SK-N-SH (cell line): ENCODE measurements at regions not wholly inside any gene's neighbourhood (a gene's known extent, or its start where the extent isn't known, plus 50 kb on each side); places are given as distances from the start of the nearest gene placed in this dataset.

Source experiments
- CTCF ChIA-PET: fragments of 300-600, 350-600 bp; formaldehyde crosslinking; extraction: SDS; loops from one replicate; lab custom pipeline; 2021; lab: Yijun Ruan, JAX
- POLR2A ChIA-PET: fragments of 350-600 bp; sonication (Branson Sonifier 250); formaldehyde crosslinking; extraction: SDS; loops from one replicate; lab custom pipeline; 2020; ENCODE audit warnings: antibody characterized with exemption, inconsistent platforms; lab: Yijun Ruan, JAX
- DNase-seq: peaks from one replicate; pipeline ENCODE4 v3.0.0; 2012
- H2AFZ ChIP-seq: fragments of 200-600 bp; sonication (generic); 2 replicates; pipeline ENCODE4 v1.8.1; 2016; ENCODE audit warnings: antibody characterized with exemption, mild to moderate bottlenecking, low read depth
- H3F3A ChIP-seq: fragments of 200-600 bp; sonication (generic); replicated peaks from 2 replicates; pipeline ENCODE3; 2016; ENCODE audit warnings: antibody characterized with exemption, mild to moderate bottlenecking; ENCODE audit not compliant: insufficient read depth
- H3K27ac ChIP-seq, 2 experiments: fragments of 200-500 bp in 1 of 2; fragments of 200-600 bp in 1 of 2; sonication (Bioruptor generic) in 1 of 2; sonication (generic), shearing (Covaris generic) in 1 of 2; 2 replicates each; pipeline versions ENCODE4 v1.5.1 to v1.6.1; 2014 to 2016; ENCODE audit warnings: low read depth in 2 of 2, inconsistent platforms in 1 of 2, low read length in 1 of 2, mild to moderate bottlenecking in 1 of 2, mixed read lengths in 1 of 2
- H3K27me3 ChIP-seq: fragments of 200-600 bp; sonication (generic), shearing (Covaris generic); 2 replicates; pipeline ENCODE4 v1.6.1; 2016; ENCODE audit warnings: mixed run types; ENCODE audit not compliant: insufficient read depth
- H3K36me3 ChIP-seq, 2 experiments: fragments of 200-500 bp in 1 of 2; fragments of 200-600 bp in 1 of 2; sonication (Bioruptor generic) in 1 of 2; sonication (generic) in 1 of 2; replicated peaks in 1 of 2; 2 replicates each; pipeline versions ENCODE3 to v1.5.1; 2014 to 2016; ENCODE audit warnings: low read length in 1 of 2, mild to moderate bottlenecking in 1 of 2; ENCODE audit not compliant: insufficient read depth in 2 of 2, control insufficient read depth in 1 of 2
- H3K4me1 ChIP-seq, 2 experiments: fragments of 200-500 bp in 1 of 2; fragments of 200-600 bp in 1 of 2; sonication (Bioruptor generic) in 1 of 2; sonication (generic), shearing (Covaris generic) in 1 of 2; 2 replicates each; pipeline versions ENCODE4 v1.5.1 to v1.6.1; 2014 to 2016; ENCODE audit warnings: low read depth in 1 of 2, low read length in 1 of 2, mixed run types in 1 of 2; ENCODE audit not compliant: insufficient read depth in 2 of 2, control insufficient read depth in 1 of 2
- H3K4me2 ChIP-seq: fragments of 200-600 bp; sonication (generic), shearing (Covaris generic); 2 replicates; pipeline ENCODE4 v1.6.1; 2017; ENCODE audit warnings: mixed run types
- H3K4me3 ChIP-seq, 2 experiments: fragments of 200-500 bp in 1 of 2; fragments of 200-600 bp in 1 of 2; sonication (Bioruptor generic) in 1 of 2; sonication (generic), shearing (Covaris generic) in 1 of 2; 2 replicates each; pipeline versions ENCODE4 v1.5.1 to v1.8.1; 2014 to 2016; ENCODE audit warnings: low read depth in 2 of 2, inconsistent platforms in 1 of 2, low read length in 1 of 2, mild to moderate bottlenecking in 1 of 2, mixed read lengths in 1 of 2, moderate library complexity in 1 of 2
- H3K79me2 ChIP-seq: fragments of 200-600 bp; sonication (generic); 2 replicates; pipeline ENCODE4 v1.8.1; 2017; ENCODE audit warnings: mild to moderate bottlenecking; ENCODE audit not compliant: insufficient read depth
- H3K9ac ChIP-seq: fragments of 200-600 bp; sonication (generic); 2 replicates; pipeline ENCODE4 v1.6.1; 2017; ENCODE audit warnings: mixed run types
- H3K9me2 ChIP-seq: fragments of 200-600 bp; sonication (generic); 2 replicates; pipeline ENCODE4 v1.6.1; 2017; ENCODE audit warnings: mixed run types
- H3K9me3 ChIP-seq: fragments of 200-600 bp; sonication (generic); 2 replicates; pipeline ENCODE4 v1.6.1; 2017; ENCODE audit warnings: mixed run types, mild to moderate bottlenecking, moderate library complexity
- H4K20me1 ChIP-seq: fragments of 200-600 bp; sonication (generic); 2 replicates; pipeline ENCODE4 v1.6.1; 2017; ENCODE audit warnings: mild to moderate bottlenecking, mixed run types; ENCODE audit not compliant: insufficient read depth
- CHD2 ChIP-seq: fragments of 150-350 bp; IDR thresholded peaks from 2 replicates; pipeline ENCODE4 v1.6.1; 2018; ENCODE audit warnings: low read length; ENCODE audit not compliant: partially characterized antibody
- CTCF ChIP-seq: fragments of 200-600 bp; sonication (generic); IDR thresholded peaks from 2 replicates; pipeline ENCODE4 v1.6.1; 2017; ENCODE audit warnings: antibody characterized with exemption, mild to moderate bottlenecking, moderate library complexity
- EP300 ChIP-seq, 2 experiments: IDR thresholded peaks; 2 replicates each; pipeline versions ENCODE4 v1.4.0 to v1.6.1; 2012; ENCODE audit warnings: borderline replicate concordance in 1 of 2, low read depth in 1 of 2, low read length in 1 of 2
- FOXJ3 ChIP-seq: sonication (generic); formaldehyde crosslinking; IDR thresholded peaks from 2 replicates; pipeline ENCODE4 v1.5.1; 2020; ENCODE audit warnings: mild to moderate bottlenecking, missing genetic modification reagents
- GATA2 ChIP-seq: sonication (generic); formaldehyde crosslinking; IDR thresholded peaks from 2 replicates; pipeline ENCODE4 v1.5.0; 2020; ENCODE audit warnings: mild to moderate bottlenecking, missing genetic modification reagents
- JUND ChIP-seq: IDR thresholded peaks from 2 replicates; pipeline ENCODE4 v1.4.0; 2012
- MEF2A ChIP-seq: IDR thresholded peaks from 2 replicates; pipeline ENCODE4 v1.4.0; 2012; ENCODE audit warnings: low read depth, borderline replicate concordance
- NFIC ChIP-seq: IDR thresholded peaks from 2 replicates; pipeline ENCODE4 v1.4.0; 2012; ENCODE audit warnings: borderline replicate concordance
- NRF1 ChIP-seq: IDR thresholded peaks from 2 replicates; pipeline ENCODE4 v1.6.1; 2012; ENCODE audit warnings: low read depth, mild to moderate bottlenecking, low read length
- PBX3 ChIP-seq: IDR thresholded peaks from 2 replicates; pipeline ENCODE4; 2012
- POLR2AphosphoS5 ChIP-seq: IDR thresholded peaks from 2 replicates; pipeline ENCODE4 v1.6.1; 2012; ENCODE audit warnings: low read depth, low read length
- RCOR1 ChIP-seq: fragments of 150-350 bp; IDR thresholded peaks from 2 replicates; pipeline ENCODE4 v1.6.1; 2017; ENCODE audit warnings: antibody characterized with exemption, low read length
- RXRA ChIP-seq: IDR thresholded peaks from 2 replicates; pipeline ENCODE4 v1.4.0; 2012; ENCODE audit warnings: low read depth, mild to moderate bottlenecking, borderline replicate concordance
- SIN3A ChIP-seq: IDR thresholded peaks from 2 replicates; pipeline ENCODE4 v1.6.1; 2012; ENCODE audit warnings: low read depth, mild to moderate bottlenecking, low read length, moderate library complexity, borderline replicate concordance
- SMC3 ChIP-seq: IDR thresholded peaks from 2 replicates; pipeline ENCODE4 v1.6.1; 2012; ENCODE audit warnings: low read depth, low read length, improper control_type of control experiment
- TCF12 ChIP-seq: IDR thresholded peaks from 2 replicates; pipeline ENCODE4 v1.4.0; 2012
- TEAD4 ChIP-seq: IDR thresholded peaks from 2 replicates; pipeline ENCODE4 v1.4.0; 2012; ENCODE audit warnings: mild to moderate bottlenecking, borderline replicate concordance; ENCODE audit not compliant: insufficient read depth
- YY1 ChIP-seq: IDR thresholded peaks from 2 replicates; pipeline ENCODE4 v1.4.0; 2012; ENCODE audit warnings: low read depth, mild to moderate bottlenecking
- WGBS: methylation state at CpG from one replicate; pipeline ENCODE4 v1.1.6; 2017; ENCODE audit warnings: low lambda C conversion rate; 5-methylcytosine and 5-hydroxymethylcytosine counted together
- TF ChIP-seq, protein P1 (sequence below): fragments of 150-350 bp; IDR thresholded peaks from 2 replicates; pipeline ENCODE4 v1.6.1; 2017; ENCODE audit warnings: antibody characterized with exemption, low read length, low read depth, borderline replicate concordance
- TF ChIP-seq, protein P2 (sequence below): fragments of 150-350 bp; IDR thresholded peaks from 2 replicates; pipeline ENCODE4 v1.6.1; 2016; ENCODE audit warnings: mild to moderate bottlenecking, low read depth, low read length

DNA sequence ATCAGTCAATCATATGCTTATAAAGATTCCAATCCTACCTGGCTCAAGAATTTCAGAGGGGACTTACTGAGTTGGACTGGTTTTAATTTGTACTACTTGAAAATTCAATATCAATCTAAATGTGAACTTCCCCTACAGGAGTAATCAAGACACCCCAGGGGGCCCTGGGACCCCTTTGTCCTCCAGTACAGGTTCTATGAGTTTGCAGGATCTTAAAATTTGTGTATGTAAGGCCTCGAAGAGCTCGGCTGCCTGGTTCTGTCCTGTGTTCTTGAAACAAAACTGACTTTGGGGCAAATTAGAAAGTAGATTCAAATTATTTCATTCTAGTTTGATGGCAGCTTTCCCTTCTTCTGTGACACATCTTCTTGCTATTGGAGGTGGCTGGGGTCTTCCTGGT, 261.3 kb downstream of the KCNRG start:
- H4K20me1 ChIP-seq = no peaks in the 10 kb centered on the region
- POLR2A ChIA-PET = no interaction called here
- no peaks in the 10 kb centered on the region for H3K4me1 ChIP-seq
- TF ChIP-seq RXRA (no peak), CHD2 (no peak), JUND (no peak), MEF2A (no peak), PBX3 (no peak), TCF12 (no peak), SIN3A (no peak)
- TF ChIP-seq, all 33 proteins: peak for 0
- H3K79me2 ChIP-seq = no peaks in the 10 kb centered on the region
- WGBS = 79% methylated on average over 2 of the region's 2 CpGs
- CTCF ChIA-PET = no interaction called here
- H3K27ac ChIP-seq = no peak overlapping the region
- 0 out of 2 replicates have a peak, but pooled peaks cover 3% of the 10 kb centered on the region for H3K9me3 ChIP-seq
- no peak overlapping the region for H2AFZ ChIP-seq
- H3K4me3 ChIP-seq = no peak overlapping the region
- H3K36me3 ChIP-seq = no peaks in the 10 kb centered on the region
- H3K4me2 ChIP-seq = no peak overlapping the region
- no peaks in the 10 kb centered on the region for H3K9me2 ChIP-seq
- no peak overlapping the region for H3K9ac ChIP-seq
- DNase-seq = no peak
- no peaks in the 10 kb centered on the region for H3F3A ChIP-seq
- no peaks in the 10 kb centered on the region for H3K27me3 ChIP-seq

DNA sequence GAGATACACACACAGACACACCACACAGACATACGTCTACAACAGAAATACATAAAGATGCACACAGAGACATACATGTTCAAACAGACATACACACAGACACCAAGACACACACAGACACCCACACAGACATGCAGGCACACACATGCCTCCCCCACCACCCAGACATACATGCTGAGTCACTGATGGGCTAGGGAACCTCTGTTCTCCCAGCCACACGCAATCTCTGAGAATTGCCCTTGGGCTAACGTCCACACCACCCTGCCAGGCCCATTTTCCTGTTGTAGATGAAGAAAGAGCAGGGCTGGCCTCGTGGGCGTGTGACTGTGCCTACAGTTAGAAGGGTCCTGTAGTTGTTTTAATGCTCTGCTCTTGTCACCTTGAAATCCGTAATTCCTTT, 261.9 kb downstream of the KCNRG start:
- H3K9ac ChIP-seq = no peak overlapping the region
- H3K9me3 ChIP-seq = 0 out of 2 replicates have a peak, but pooled peaks cover 3% of the 10 kb centered on the region
- no peak overlapping the region for H3K27ac ChIP-seq
- H3K4me2 ChIP-seq = no peak overlapping the region
- H4K20me1 ChIP-seq = no peaks in the 10 kb centered on the region
- no peak overlapping the region for H2AFZ ChIP-seq
- H3K4me1 ChIP-seq = no peaks in the 10 kb centered on the region
- H3K4me3 ChIP-seq = no peak overlapping the region
- no peaks in the 10 kb centered on the region for H3K9me2 ChIP-seq
- no peaks in the 10 kb centered on the region for H3K27me3 ChIP-seq
- H3F3A ChIP-seq = no peaks in the 10 kb centered on the region
- CTCF ChIA-PET = no interaction called here
- no peak for DNase-seq
- no peaks in the 10 kb centered on the region for H3K79me2 ChIP-seq
- POLR2A ChIA-PET = no interaction called here
- WGBS = 68% methylated on average over 5 of the region's 6 CpGs
- no peak for TF ChIP-seq FOXJ3 (CRISPR knock-in tag)
- TF ChIP-seq, protein P1, sequence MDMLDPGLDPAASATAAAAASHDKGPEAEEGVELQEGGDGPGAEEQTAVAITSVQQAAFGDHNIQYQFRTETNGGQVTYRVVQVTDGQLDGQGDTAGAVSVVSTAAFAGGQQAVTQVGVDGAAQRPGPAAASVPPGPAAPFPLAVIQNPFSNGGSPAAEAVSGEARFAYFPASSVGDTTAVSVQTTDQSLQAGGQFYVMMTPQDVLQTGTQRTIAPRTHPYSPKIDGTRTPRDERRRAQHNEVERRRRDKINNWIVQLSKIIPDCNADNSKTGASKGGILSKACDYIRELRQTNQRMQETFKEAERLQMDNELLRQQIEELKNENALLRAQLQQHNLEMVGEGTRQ = no peak
- TF ChIP-seq CTCF = no peak
- TF ChIP-seq POLR2AphosphoS5 = no peak
- no peak for TF ChIP-seq JUND
- TF ChIP-seq PBX3 = no peak
- no peak for TF ChIP-seq YY1
- no peak for TF ChIP-seq NRF1
- TF ChIP-seq, protein P2, sequence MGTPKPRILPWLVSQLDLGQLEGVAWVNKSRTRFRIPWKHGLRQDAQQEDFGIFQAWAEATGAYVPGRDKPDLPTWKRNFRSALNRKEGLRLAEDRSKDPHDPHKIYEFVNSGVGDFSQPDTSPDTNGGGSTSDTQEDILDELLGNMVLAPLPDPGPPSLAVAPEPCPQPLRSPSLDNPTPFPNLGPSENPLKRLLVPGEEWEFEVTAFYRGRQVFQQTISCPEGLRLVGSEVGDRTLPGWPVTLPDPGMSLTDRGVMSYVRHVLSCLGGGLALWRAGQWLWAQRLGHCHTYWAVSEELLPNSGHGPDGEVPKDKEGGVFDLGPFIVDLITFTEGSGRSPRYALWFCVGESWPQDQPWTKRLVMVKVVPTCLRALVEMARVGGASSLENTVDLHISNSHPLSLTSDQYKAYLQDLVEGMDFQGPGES = no peak
- TF ChIP-seq GATA2 (CRISPR knock-in tag) = no peak
- no peak for TF ChIP-seq TEAD4
- no peak for TF ChIP-seq SIN3A
- TF ChIP-seq EP300 (IDR thresholded peaks at IDR 0.05; ENCODE audit: borderline replicate concordance in 1 of 2, low read depth in 1 of 2, low read length in 1 of 2) = no peak
- no peak for TF ChIP-seq RCOR1
- TF ChIP-seq MEF2A = no peak
- TF ChIP-seq NFIC = no peak
- no peak for TF ChIP-seq SMC3
- H3K36me3 ChIP-seq = no peaks in the 10 kb centered on the region
